ENCODE measurements at regions not wholly inside any gene's neighbourhood (a gene's known extent, or its start where the extent isn't known, plus 50 kb on each side); places are given as distances from the start of the nearest gene placed in this dataset.
A peak's percentile ranks its signal among the peaks of the same experiment; 100 is the strongest.
"Not testable (repeated sequence)": the region's sequence is repeated elsewhere in the genome, so short reads cannot be mapped to it uniquely, and the experiment has no call there.

DNA sequence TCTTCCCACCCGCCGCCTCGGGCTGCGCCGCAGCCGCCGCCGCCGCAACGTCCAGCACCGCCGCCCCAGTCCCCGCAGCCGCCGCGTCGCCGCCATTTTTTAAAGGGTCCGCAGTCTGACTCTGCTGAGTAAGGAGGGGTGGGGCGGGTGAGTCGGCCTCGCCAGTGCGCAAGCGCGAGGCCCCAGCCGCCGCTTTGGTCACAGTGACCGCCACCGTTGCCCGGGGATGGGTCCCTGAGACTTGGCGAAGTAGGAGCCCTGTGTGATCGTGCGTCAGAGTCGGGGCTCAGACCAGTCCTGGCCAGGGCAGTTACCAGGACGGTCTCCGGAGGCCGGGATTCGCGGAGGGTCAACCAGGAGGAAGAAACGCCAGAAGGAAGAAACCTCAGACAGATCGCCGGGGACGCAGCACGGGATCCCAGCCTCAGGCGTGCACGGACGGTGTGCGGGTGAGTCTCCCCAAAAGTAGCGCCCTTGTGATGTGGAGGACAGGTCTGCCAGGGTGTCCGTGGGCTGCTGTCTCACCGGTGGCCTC lies 1414.2 kb upstream of the PCDH10 start:
- DNase-seq = not testable (repeated sequence)

DNA sequence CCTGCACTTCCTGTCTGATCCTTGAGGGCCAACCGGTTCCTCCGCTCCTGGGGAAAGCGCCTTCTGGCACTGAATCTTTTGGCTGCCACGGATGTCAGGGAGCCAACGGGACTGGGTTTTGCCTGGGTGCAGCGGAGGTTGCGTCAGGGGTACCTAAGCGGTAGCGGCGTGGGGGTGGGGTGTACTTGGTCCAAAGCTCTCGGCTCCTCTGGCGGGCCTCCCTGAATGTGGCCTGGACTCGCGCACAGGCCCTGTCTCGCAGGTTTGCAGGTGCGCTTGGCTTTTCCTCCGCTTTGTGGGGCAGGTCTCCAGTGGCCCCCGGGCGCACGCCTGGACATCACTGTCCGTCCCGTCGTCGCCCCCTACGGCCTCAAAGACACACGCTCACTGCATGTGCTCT lies 1410.1 kb upstream of the PCDH10 start:
- not testable (repeated sequence) for DNase-seq

DNA sequence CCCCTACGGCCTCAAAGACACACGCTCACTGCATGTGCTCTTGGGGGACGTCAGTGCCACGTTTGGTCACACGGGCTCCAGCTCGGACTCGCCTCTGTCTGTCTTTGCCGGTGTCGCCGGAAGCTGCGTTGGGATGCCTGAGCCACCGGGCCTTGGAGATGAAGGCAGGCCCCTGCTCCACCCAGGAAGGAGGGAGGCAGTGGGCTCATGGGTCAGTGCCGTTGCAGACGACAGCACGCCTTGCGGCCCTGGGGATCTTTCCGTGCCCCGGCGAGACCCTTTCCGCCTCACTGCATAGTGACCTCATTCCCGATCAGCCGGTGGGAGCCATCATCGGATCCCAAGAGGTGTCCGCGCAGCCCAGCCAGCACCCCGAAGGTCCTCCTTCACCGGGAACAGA lies 1407.3 kb upstream of the PCDH10 start:
- not testable (repeated sequence) for DNase-seq

DNA sequence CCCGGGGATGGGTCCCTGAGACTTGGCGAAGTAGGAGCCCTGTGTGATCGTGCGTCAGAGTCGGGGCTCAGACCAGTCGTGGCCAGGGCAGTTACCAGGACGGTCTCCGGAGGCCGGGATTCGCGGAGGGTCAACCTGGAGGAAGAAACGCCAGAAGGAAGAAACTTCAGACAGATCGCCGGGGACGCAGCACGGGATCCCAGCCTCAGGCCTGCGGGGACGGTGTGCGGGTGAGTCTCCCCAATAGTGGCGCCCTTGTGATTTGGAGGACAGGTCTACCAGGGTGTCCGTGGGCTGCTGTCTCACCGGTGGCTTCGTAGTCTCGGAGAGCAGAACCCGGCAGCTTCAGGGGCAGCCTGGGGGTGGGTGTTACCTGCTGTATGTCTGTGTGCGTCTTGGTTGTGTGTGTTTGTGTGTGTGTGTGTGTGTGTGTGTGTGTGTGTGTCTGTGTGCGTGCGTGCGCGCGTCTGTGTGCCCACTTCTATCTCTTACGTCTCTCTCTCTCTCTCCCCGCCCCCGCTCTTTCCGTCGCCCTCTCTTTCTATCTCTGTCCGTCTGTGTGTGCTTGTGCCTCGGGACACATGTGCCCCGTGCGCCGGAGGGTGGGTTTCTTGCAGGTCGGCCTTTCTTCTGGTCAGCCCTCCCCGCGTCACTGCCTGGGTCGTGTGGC lies 1406.4 kb upstream of the PCDH10 start:
- DNase-seq = peak in 1 of 58 donors; percentile 7

DNA sequence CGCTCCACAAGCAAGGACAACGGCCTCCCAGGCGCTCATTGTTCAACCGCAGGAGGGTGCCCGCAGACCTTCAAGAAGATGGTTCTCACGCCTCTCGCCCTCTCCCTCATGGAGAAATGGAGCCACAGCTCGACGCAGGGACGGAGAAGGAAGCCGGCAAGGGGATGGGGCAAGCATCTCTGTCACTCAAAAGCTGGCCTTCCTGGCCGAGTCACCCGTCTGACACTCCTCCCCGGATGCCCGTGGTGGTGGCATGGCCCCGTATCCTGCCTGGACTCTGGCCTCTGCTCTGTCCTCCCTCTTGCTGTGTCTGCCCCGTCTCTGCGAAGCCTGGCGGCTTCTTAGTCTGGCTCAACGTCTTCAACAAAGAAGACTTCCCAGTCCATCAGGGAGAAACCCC lies 1405.7 kb upstream of the PCDH10 start:
- not testable (repeated sequence) for DNase-seq

DNA sequence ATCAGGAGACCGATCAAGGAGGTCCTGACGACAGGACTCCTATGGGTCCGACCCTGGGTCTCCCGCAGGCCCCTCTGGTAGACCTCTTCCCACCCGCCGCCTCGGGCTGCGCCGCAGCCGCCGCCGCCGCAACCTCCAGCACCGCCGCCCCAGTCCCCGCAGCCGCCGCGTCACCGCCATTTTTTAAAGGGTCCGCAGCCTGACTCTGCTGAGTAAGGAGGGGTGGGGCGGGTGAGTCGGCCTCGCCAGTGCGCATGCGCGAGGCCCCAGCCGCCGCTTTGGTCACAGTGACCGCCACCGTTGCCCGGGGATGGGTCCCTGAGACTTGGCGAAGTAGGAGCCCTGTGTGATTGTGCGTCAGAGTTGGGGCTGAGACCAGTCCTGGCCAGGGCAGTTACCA lies 1401.9 kb upstream of the PCDH10 start:
- DNase-seq = not testable (repeated sequence)

DNA sequence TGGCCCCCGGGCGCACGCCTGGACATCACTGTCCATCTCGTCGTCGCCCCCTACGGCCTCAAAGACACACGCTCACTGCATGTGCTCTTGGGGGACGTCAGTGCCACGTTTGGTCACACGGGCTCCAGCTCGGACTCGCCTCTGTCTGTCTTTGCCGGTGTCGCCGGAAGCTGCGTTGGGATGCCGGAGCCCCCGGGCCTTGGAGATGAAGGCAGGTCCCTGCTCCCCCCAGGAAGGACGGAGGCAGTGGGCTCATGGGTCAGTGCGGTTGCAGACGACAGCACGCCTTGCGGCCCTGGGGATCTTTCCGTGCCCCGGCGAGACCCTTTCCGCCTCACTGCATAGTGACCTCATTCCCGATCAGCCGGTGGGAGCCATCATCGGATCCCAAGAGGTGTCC lies 1399.9 kb upstream of the PCDH10 start:
- DNase-seq = not testable (repeated sequence)

DNA sequence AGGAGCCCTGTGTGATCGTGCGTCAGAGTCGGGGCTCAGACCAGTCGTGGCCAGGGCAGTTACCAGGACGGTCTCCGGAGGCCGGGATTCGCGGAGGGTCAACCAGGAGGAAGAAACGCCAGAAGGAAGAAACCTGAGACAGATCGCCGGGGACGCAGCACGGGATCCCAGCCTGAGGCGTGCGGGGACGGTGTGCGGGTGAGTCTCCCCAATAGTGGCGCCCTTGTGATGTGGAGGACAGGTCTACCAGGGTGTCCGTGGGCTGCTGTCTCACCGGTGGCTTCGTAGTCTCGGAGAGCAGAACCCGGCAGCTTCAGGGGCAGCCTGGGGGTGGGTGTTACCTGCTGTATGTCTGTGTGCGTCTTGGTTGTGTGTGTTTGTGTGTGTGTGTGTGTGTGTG lies 1399.1 kb upstream of the PCDH10 start:
- peak in 5 of 58 donors; percentile 1 to 53 (median 31) for DNase-seq

DNA sequence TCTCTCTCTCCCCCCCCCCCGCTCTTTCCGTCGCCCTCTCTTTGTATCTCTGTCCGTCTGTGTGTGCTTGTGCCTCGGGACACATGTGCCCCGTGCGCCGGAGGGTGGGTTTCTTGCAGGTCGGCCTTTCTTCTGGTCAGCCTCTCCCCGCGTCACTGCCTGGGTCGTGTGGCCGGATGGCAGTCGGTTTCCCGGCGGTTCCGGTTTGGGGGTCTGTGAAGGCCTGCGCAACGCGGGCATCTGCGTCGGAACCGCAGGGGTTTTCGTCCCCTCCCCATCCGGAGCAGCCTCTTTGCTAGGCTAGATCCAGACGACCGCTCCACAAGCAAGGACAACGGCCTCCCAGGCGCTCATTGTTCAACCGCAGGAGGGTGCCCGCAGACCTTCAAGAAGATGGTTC lies 1398.6 kb upstream of the PCDH10 start:
- DNase-seq = not testable (repeated sequence)

DNA sequence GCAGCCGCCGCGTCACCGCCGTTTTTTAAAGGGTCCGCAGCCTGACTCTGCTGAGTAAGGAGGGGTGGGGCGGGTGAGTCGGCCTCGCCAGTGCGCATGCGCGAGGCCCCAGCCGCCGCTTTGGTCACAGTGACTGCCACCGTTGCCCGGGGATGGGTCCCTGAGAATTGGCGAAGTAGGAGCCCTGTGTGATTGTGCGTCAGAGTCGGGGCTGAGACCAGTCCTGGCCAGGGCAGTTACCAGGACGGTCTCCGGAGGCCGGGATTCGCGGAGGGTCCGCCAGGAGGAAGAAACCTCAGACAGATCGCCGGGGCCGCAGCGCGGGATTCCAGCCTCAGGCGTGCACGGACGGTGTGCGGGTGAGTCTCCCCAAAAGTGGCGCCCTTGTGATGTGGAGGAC lies 1386.9 kb upstream of the PCDH10 start:
- not testable (repeated sequence) for DNase-seq

DNA sequence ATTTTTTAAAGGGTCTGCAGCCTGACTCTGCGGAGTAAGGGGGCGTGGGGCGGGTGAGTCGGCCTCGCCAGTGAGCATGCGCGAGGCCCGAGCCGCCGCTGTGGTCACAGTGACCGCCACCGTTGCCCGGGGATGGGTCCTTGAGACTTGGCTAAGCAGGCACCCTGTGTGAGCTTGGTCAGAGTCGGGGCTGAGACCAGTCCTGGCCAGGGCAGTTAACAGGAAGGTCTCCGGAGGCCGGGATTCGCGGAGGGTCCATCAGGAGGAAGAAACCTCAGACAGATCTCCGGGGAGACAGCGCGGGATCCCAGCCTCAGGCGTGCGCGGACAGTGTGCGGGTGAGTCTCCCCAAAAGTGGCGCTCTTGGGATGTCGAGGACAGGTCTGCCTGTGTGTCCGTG lies 1384.4 kb upstream of the PCDH10 start:
- DNase-seq = no peak

DNA sequence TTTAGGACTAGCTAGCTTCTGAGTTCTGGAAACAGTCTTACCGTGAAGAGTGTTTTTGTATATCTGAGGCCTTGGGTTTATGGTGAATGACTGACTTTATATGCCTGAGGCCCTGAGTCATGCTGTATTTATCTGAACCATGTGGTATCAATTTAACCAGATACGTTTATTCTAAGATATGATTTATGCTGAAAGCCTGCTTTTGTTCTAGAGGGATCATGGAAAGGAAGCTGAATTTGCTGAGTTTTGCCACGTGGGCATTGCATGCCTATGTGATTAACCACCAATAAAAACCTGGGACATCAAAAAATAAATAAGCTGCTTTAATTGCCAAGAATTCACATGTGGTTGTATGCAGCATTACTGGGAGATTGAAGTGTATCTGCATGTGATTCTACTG lies 1374.7 kb upstream of the PCDH10 start:
- DNase-seq = not testable (repeated sequence)

DNA sequence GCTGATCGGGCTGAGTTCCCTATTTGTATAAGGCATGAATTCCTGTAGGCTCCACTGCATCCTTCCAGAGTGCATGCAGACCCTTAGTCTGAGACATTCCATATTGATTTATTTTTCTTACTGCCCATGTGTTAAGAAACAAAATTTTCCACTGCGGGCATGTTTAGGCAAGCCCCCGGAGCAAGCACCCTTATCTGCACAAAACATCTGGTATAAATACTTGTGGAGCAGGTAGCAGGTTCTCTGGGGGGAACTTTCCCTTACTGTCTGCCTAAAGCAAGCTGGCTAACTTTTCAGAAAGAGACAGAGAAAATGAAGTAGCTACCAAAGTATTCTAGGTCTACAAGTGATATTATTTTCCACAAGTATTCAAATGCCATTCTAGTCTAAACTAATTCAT lies 1338.5 kb upstream of the PCDH10 start:
- not testable (repeated sequence) for DNase-seq
